ENCODE measurements at regions not wholly inside any gene's neighbourhood (a gene's known extent, or its start where the extent isn't known, plus 50 kb on each side); places are given as distances from the start of the nearest gene placed in this dataset.

DNA sequence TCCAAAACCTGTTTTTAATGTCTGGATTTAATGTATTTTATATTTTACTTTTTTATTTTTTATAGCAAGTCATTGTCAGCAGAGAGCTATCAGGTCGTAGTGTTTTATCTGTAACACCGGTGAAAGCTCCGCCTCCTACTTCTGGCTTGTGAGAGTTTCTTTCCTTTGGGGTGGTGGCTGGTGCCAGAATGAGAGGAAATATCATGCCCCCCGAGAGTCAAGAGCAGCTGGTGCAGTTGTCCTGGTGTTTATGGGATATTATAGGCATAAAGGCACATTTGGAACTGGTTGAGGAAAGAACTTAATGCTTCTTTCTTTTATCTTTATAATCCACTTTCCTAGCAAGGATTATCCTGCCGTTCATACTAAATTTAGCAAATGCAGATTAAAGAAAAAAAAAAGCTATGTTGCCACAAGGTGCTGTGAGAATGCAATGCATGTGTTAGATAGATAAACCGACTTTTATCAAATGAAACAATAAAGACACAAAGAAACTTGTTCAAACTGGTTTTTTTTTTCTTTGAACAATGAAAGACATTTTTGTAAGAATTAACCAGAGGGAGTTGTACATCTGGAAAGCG, 260.1 kb upstream of the PLSCR5 start:
- Mint-ChIP-seq H3K9me3 (peaks cover 1 to 11% (median 2%) of the 10 kb centered on the region in 3 donors), H3K4me3 (no peak overlapping the region), H3K4me1 (no peaks in the 10 kb centered on the region), H3K36me3 (no peaks in the 10 kb centered on the region), H3K27me3 (no peaks in the 10 kb centered on the region), H3K27ac (no peak overlapping the region)

DNA sequence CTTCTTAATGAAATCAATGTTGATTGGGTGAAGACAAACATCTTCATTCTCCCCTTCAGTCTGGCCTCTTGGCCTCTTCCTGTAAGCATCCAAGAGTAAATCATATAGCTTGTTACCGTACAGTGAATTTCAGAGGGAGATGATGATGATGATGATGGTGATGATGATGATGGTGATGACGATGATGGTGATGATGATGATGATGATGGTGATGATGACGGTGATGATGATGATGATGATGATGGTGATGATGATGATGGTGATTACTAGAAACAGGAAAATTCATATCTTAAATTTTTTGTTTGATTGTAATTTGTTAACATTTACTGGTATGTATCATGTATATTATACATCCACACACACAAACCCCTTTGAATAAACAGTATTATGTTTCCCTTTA, 256.1 kb upstream of the PLSCR5 start:
- Mint-ChIP-seq H3K4me3 (no peak overlapping the region), H3K4me1 (no peaks in the 10 kb centered on the region), H3K36me3 (no peaks in the 10 kb centered on the region), H3K27me3 (no peaks in the 10 kb centered on the region), H3K27ac (no peak overlapping the region), H3K9me3 (peaks cover 0 to 15% (median 2%) of the 10 kb centered on the region in 3 donors)

DNA sequence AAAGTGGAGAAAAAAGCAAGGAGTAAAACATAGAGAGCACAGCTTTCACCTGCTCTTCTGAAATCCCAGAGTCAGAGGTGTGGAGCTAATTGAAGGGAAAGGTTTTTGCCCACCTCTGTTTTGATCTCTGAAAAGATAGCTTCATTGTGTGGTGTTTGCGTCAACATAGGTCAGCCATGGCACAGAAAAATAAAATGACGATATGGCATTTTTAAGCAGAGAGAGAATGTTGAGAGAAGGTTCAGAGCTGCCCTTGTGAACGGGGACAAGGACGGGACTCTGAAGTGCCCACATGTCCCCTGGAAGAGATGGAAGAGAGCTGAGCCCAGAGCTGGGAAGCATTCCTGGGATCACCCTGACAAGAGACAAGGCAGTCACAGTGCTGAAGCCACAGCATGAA, 249.4 kb upstream of the PLSCR5 start:
- no peaks in the 10 kb centered on the region for H3K27me3 Mint-ChIP-seq
- peaks cover 0 to 4% (median 2%) of the 10 kb centered on the region in 3 donors for H3K9me3 Mint-ChIP-seq
- no peaks in the 10 kb centered on the region for H3K36me3 Mint-ChIP-seq
- H3K4me1 Mint-ChIP-seq: no peaks in the 10 kb centered on the region
- no peak overlapping the region for H3K27ac Mint-ChIP-seq
- no peak overlapping the region for H3K4me3 Mint-ChIP-seq

DNA sequence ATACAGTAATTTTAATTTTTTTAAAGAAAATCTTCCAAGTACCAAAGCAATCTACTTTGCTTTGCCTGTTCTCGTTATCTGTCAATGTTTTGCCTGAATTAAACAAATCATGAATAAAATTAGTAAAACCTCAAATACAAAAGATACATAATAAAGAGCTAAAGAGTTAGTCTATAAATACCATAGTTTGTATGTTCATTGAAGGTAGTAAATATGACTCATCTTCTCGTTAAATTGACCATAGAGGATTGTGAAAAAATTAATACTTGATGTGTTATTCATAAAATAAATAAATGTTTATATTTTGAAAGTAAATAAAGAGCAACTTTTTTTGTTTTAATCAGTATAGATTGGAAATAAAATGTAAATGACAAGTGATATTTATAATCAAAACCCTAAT, 246.5 kb upstream of the PLSCR5 start:
- no peak overlapping the region for H3K4me3 Mint-ChIP-seq
- peaks cover 0 to 2% (median 0%) of the 10 kb centered on the region in 3 donors for H3K9me3 Mint-ChIP-seq
- no peaks in the 10 kb centered on the region for H3K36me3 Mint-ChIP-seq
- no peaks in the 10 kb centered on the region for H3K27me3 Mint-ChIP-seq
- no peaks in the 10 kb centered on the region for H3K4me1 Mint-ChIP-seq
- no peak overlapping the region for H3K27ac Mint-ChIP-seq

DNA sequence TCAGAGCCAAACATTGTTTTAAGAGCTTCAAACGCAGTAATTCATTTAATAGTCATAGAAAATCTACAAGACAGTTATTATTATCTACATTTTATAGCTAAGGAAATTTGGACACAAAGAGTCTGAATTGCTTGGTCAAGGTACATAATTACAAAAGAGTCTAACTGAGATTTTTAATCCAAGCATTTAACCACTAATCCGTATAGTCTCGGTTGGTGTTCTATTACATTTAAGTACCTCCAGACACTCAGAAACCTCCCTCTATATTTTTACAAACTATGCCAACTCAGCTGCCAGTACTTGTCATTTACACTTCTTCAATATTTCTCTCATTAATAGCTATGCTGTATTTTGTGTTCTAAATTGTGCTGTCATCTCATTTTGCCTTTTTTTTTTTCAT, 240.2 kb upstream of the PLSCR5 start:
- no peaks in the 10 kb centered on the region for H3K36me3 Mint-ChIP-seq
- H3K4me1 Mint-ChIP-seq: no peaks in the 10 kb centered on the region
- H3K4me3 Mint-ChIP-seq: no peak overlapping the region
- peaks cover 0 to 4% (median 3%) of the 10 kb centered on the region in 3 donors for H3K9me3 Mint-ChIP-seq
- no peak overlapping the region for H3K27ac Mint-ChIP-seq
- no peaks in the 10 kb centered on the region for H3K27me3 Mint-ChIP-seq

DNA sequence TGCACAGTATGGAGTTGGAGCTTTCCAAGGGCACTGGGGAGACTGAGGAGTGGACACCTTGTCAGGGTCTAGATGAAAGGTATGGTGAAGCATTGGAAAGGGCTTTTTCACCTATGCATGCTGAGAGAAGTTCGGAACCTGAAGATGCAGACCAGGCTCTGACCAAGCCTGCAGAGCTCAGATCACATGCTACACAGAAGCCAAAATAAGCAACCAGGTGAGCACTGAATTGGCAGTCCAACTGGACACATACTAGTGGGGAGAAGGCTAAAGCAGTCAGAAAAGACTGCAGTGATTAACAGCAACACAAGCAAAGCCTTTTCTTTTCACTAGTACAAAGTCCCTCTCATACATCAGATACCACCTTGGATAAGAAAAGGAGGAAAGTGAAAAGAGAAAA, 238.3 kb upstream of the PLSCR5 start:
- H3K27ac Mint-ChIP-seq: no peak overlapping the region
- H3K4me3 Mint-ChIP-seq: no peak overlapping the region
- H3K9me3 Mint-ChIP-seq: peaks cover 0 to 4% (median 3%) of the 10 kb centered on the region in 3 donors
- no peaks in the 10 kb centered on the region for H3K4me1 Mint-ChIP-seq
- H3K27me3 Mint-ChIP-seq: no peaks in the 10 kb centered on the region
- H3K36me3 Mint-ChIP-seq: no peaks in the 10 kb centered on the region

DNA sequence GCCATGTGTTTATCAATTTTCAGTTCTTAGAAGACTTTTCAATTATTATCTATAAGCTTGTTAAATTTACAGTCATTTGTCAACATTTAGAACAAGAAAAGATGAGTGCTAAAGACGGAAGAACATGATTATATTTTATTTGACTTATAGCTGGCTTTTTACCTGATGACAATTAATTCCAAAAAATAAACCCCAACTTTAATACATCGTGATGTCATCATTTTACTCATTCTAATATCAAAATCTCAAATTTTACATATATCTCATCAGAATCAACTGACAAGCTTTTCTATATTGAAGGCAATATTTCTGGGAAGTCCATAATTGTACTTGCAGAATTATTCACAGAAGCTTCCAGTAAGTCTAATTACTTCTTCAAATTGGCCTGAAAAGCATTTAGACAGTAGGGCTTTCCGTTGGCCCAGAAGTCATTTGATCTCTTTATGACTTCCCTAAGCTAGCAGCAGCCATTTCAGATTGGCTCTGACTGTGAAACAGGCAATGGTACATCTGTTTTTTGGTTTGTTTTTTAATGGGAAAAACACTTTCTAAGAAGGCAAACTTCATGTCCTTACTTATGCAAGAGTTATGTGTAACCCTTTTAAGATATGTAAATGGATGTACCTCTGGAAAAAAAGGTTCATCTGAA, 234.7 kb upstream of the PLSCR5 start:
- Mint-ChIP-seq H3K4me1 (no peaks in the 10 kb centered on the region), H3K4me3 (no peak overlapping the region), H3K27me3 (no peaks in the 10 kb centered on the region), H3K36me3 (no peaks in the 10 kb centered on the region), H3K27ac (no peak overlapping the region), H3K9me3 (peaks cover 0 to 2% (median 0%) of the 10 kb centered on the region in 3 donors)

DNA sequence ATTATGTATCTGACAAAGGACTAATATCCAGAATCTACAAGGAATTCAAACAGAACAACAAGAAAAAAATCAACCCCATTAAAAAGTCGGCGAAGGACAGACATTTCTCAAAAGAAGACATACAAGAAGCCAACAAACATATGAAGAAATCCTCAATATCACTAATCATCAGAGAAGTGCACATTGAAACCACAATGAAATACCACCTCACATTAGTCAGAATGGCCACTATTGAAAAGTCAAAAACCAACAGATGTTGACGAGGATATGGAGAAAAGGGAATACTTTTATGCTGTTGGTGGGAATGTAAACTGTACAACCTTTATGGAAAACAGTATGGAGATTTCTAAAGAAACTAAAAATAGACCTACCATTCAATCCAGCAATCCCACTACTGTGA, 233.1 kb upstream of the PLSCR5 start:
- no peak overlapping the region for H3K27ac Mint-ChIP-seq
- H3K9me3 Mint-ChIP-seq: peaks cover 0 to 2% (median 1%) of the 10 kb centered on the region in 3 donors
- no peak overlapping the region for H3K4me3 Mint-ChIP-seq
- no peaks in the 10 kb centered on the region for H3K27me3 Mint-ChIP-seq
- H3K4me1 Mint-ChIP-seq: no peaks in the 10 kb centered on the region
- H3K36me3 Mint-ChIP-seq: no peaks in the 10 kb centered on the region

DNA sequence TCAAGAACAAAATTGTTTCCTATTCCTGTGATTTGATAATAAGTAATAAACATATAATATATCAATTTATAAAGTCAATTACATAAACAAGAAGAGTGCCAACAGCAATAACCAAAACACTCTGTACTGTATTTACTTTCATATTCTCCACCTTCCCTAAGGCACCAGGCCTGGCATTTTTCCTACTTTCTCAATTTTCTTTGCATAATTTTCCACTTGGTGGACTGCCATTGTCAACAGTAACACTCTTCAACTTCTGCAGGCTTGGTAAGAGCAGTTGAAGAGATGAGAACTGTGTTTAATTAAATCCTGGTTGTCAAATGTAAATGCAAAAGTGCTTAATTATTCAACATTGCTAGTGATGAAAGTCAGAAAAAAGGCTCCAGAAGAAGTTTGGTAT, 229.8 kb upstream of the PLSCR5 start:
- H3K36me3 Mint-ChIP-seq: no peaks in the 10 kb centered on the region
- no peaks in the 10 kb centered on the region for H3K27me3 Mint-ChIP-seq
- no peaks in the 10 kb centered on the region for H3K4me1 Mint-ChIP-seq
- H3K9me3 Mint-ChIP-seq: peaks cover 0 to 1% (median 0%) of the 10 kb centered on the region in 3 donors
- H3K4me3 Mint-ChIP-seq: no peak overlapping the region
- no peak overlapping the region for H3K27ac Mint-ChIP-seq

DNA sequence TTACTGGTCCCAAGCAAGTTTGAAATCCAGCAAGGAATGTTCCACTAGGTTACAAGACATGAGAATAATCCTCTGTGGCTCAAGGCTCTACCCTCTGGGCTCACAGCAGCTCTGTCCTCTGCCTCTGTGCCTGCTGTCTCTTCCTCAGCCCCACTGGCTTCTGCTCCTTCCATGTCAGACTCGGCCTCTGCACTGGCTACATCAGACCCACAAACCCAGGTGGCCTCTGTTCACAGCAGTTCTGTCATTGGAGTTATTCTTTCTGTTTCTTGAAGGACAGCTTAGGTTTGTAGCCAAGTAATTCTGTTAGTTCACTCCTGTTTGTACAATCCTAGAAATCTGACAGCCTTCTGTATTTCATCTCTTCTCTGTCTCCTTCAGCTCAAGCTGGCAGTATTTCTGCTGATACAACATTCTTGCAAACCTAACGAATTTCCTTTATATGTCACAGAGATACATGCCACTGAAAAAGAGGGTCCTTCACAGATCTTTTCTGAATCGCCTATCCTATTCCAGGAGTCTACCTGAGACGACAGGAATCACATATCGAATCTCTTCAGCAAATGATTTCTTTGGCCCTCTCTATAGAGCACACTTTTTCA, 227.8 kb upstream of the PLSCR5 start:
- Mint-ChIP-seq H3K9me3 (peaks cover 0 to 1% (median 0%) of the 10 kb centered on the region in 3 donors), H3K36me3 (no peaks in the 10 kb centered on the region), H3K4me3 (no peak overlapping the region), H3K27me3 (no peaks in the 10 kb centered on the region), H3K27ac (no peak overlapping the region), H3K4me1 (no peaks in the 10 kb centered on the region)

- no peaks in the 10 kb centered on the region for H3K36me3 Mint-ChIP-seq
- no peaks in the 10 kb centered on the region for H3K4me1 Mint-ChIP-seq
- H3K9me3 Mint-ChIP-seq: peaks cover 0 to 2% (median 0%) of the 10 kb centered on the region in 3 donors
- H3K27ac Mint-ChIP-seq: no peak overlapping the region
- no peak overlapping the region for H3K4me3 Mint-ChIP-seq
- no peaks in the 10 kb centered on the region for H3K27me3 Mint-ChIP-seq
These were observed 226.5 kb upstream of the PLSCR5 start for GRCh38 chr3:146831659-146832058.

DNA sequence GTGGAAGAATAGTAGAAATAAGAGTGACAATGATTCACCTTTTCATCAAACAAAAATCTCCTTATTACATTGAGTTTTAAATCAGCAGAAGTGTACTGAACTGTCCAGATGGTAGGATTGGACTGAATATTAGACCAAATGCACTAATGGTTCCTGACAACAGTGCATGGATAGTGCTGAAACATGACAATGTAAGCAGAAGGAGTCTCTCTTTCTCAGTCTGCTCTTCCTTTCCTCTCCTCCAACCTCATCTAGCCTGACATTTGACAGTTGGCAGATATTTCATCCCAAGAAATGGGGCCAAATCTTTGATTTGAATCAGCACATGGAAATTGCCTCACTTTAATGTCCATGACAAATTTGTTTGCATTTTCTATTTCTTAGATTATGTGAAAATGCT, 225.1 kb upstream of the PLSCR5 start:
- no peak overlapping the region for H3K4me3 Mint-ChIP-seq
- no peak overlapping the region for H3K27ac Mint-ChIP-seq
- no peaks in the 10 kb centered on the region for H3K27me3 Mint-ChIP-seq
- H3K9me3 Mint-ChIP-seq: peaks cover 0 to 3% (median 0%) of the 10 kb centered on the region in 3 donors
- no peaks in the 10 kb centered on the region for H3K4me1 Mint-ChIP-seq
- H3K36me3 Mint-ChIP-seq: no peaks in the 10 kb centered on the region

DNA sequence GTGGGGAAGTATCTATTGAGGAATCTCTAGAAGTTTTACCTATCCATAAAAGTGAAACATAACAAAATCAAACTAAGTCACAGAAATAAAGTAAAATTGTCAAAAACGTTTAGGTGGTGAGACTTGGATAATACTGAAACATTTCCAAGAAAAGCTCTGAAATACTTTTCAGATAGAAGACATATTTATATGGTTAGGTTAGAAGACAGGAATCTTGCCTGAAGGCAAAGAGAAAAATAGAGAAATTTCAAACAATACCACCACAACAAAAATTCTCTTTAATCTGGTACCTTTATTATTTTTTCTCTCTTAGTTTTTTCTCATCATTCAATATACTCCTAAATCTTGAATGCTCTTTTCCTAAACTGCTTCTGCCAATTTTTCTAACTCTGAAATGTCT, 222.7 kb upstream of the PLSCR5 start:
- H3K4me3 Mint-ChIP-seq: no peak overlapping the region
- H3K27ac Mint-ChIP-seq: no peak overlapping the region
- no peaks in the 10 kb centered on the region for H3K4me1 Mint-ChIP-seq
- no peaks in the 10 kb centered on the region for H3K36me3 Mint-ChIP-seq
- H3K27me3 Mint-ChIP-seq: no peaks in the 10 kb centered on the region
- peaks cover 0 to 1% (median 0%) of the 10 kb centered on the region in 3 donors for H3K9me3 Mint-ChIP-seq

- Mint-ChIP-seq H3K4me3 (no peak overlapping the region), H3K36me3 (no peaks in the 10 kb centered on the region), H3K27me3 (no peaks in the 10 kb centered on the region), H3K4me1 (no peaks in the 10 kb centered on the region), H3K9me3 (peaks cover 0 to 1% (median 0%) of the 10 kb centered on the region in 3 donors), H3K27ac (no peak overlapping the region)
These were observed 218.5 kb upstream of the PLSCR5 start for GRCh38 chr3:146823622-146824021.

- Mint-ChIP-seq H3K27ac (no peak overlapping the region), H3K27me3 (no peaks in the 10 kb centered on the region), H3K4me1 (no peaks in the 10 kb centered on the region), H3K9me3 (no peaks in the 10 kb centered on the region), H3K36me3 (no peaks in the 10 kb centered on the region), H3K4me3 (no peak overlapping the region)
These were observed 213.7 kb upstream of the PLSCR5 start for GRCh38 chr3:146818866-146819265.

- H3K27ac Mint-ChIP-seq: no peak overlapping the region
- no peaks in the 10 kb centered on the region for H3K9me3 Mint-ChIP-seq
- H3K27me3 Mint-ChIP-seq: no peaks in the 10 kb centered on the region
- no peaks in the 10 kb centered on the region for H3K4me1 Mint-ChIP-seq
- no peaks in the 10 kb centered on the region for H3K36me3 Mint-ChIP-seq
- H3K4me3 Mint-ChIP-seq: no peak overlapping the region
These were observed 213.2 kb upstream of the PLSCR5 start for GRCh38 chr3:146818301-146818700.
